OCI-LY7 (cell line): ENCODE measurements at regions not wholly inside any gene's neighbourhood (a gene's known extent, or its start where the extent isn't known, plus 50 kb on each side); places are given as distances from the start of the nearest gene placed in this dataset.

Experiments
- EZH2phosphoT487 ChIP-seq: fragments of 200-600 bp; sonication (generic); IDR thresholded peaks from 2 replicates; pipeline ENCODE4 v1.6.1; 2018; ENCODE audit warnings: low read depth, borderline replicate concordance, mild to moderate bottlenecking, mixed run types, antibody characterized with exemption, low read length, moderate library complexity, mixed read lengths
- TF ChIP-seq, protein P1 (sequence below): fragments of 200-600 bp; sonication (generic); conservative IDR thresholded peaks from 2 replicates; pipeline ENCODE4 v1.5.1; 2014; ENCODE audit warnings: mild to moderate bottlenecking, antibody characterized with exemption, low read length, moderate library complexity, mixed read lengths

DNA sequence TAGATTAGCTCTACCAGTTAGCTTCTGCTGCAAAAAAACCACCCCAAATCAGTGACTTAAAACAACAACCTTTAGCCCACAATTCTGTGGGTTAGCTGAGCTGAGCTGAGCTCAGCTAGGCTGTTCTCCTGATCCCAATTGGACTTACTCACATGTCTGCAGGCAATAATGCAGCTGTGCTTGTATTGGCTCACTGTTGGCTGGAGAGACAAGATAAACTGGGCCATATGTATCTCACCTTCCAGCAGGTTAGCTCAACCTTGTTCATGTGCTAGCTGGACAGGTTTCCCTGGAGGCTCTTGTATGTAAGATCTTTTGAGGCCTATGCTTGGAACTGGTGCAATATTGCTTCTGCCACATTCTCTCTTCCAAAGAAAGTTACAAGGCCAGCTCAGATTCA, 261.5 kb upstream of the ADGRL3 start:
- TF ChIP-seq, protein P1, sequence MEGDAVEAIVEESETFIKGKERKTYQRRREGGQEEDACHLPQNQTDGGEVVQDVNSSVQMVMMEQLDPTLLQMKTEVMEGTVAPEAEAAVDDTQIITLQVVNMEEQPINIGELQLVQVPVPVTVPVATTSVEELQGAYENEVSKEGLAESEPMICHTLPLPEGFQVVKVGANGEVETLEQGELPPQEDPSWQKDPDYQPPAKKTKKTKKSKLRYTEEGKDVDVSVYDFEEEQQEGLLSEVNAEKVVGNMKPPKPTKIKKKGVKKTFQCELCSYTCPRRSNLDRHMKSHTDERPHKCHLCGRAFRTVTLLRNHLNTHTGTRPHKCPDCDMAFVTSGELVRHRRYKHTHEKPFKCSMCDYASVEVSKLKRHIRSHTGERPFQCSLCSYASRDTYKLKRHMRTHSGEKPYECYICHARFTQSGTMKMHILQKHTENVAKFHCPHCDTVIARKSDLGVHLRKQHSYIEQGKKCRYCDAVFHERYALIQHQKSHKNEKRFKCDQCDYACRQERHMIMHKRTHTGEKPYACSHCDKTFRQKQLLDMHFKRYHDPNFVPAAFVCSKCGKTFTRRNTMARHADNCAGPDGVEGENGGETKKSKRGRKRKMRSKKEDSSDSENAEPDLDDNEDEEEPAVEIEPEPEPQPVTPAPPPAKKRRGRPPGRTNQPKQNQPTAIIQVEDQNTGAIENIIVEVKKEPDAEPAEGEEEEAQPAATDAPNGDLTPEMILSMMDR: no peak
- TF ChIP-seq EZH2phosphoT487: no peak
